Vagina (tissue), 2 donors: ENCODE measurements at regions not wholly inside any gene's neighbourhood (a gene's known extent, or its start where the extent isn't known, plus 50 kb on each side); places are given as distances from the start of the nearest gene placed in this dataset.
A peak's percentile ranks its signal among the peaks of the same experiment; 100 is the strongest.

Experiments
- DNase-seq, 2 donors: peaks; one replicate each; pipeline ENCODE4 v3.0.0-alpha.2; 2017; ENCODE audit errors: extremely low spot score in 2 of 2
- H3K27ac ChIP-seq: fragments of 200-600 bp; sonication (generic); one replicate; pipeline ENCODE4 v1.5.1; 2019
- H3K27me3 ChIP-seq: fragments of 200-600 bp; sonication (generic); one replicate; pipeline ENCODE4 v1.5.1; 2019
- H3K36me3 ChIP-seq, 2 donors: fragments of 200-600 bp; sonication (generic); one replicate each; pipeline ENCODE4 v1.5.1; 2017 to 2019
- H3K4me1 ChIP-seq: fragments of 200-600 bp; sonication (generic); one replicate; pipeline ENCODE4 v1.5.1; 2019
- H3K4me3 ChIP-seq, 2 donors: fragments of 200-600 bp; sonication (generic); 1 replicate in 1 of 2; 2 replicates in 1 of 2; pipeline ENCODE4 v1.5.1; 2016 to 2019
- H3K9me3 ChIP-seq: fragments of 200-600 bp; sonication (generic); one replicate; pipeline ENCODE4 v1.5.1; 2019
- CTCF ChIP-seq, 3 experiments: fragments of 450-650 bp in 2 of 3; fragments of 200-600 bp in 1 of 3; sonication (generic) in 1 of 3; IDR thresholded peaks; one replicate each; pipeline ENCODE4 v1.5.1; 2017 to 2019; ENCODE audit warnings: antibody characterized with exemption in 3 of 3, mild to moderate bottlenecking in 2 of 3, moderate library complexity in 2 of 3
- POLR2A ChIP-seq, 2 donors: fragments of 450-650 bp; IDR thresholded peaks; one replicate each; pipeline ENCODE4 v1.6.1; 2017; ENCODE audit warnings: antibody characterized with exemption in 2 of 2, mild to moderate bottlenecking in 2 of 2, moderate library complexity in 2 of 2
- POLR2AphosphoS5 ChIP-seq, 2 donors: sonication (generic); formaldehyde crosslinking; IDR thresholded peaks; one replicate each; pipeline ENCODE4 v1.9.0; 2017; ENCODE audit warnings: antibody characterized with exemption in 2 of 2, mild to moderate bottlenecking in 2 of 2, low read depth in 1 of 2; ENCODE audit not compliant: insufficient read depth in 1 of 2
- intact Hi-C: fragments of 100-400 bp; cut with DNase I; formaldehyde crosslinking; loops from one replicate; pipeline ENCODE4 v1.15.1; 2023

GRCh38 chr5:74288038-74288437 is 352.5 kb downstream of the ENC1 start:
- intact Hi-C loops, result no loop called here
- H3K36me3 ChIP-seq, result no peaks in the 10 kb centered on the region
- H3K27ac ChIP-seq, result peak overlapping the region; percentile 23
- no peak for DNase-seq
- no peaks in the 10 kb centered on the region for H3K27me3 ChIP-seq
- H3K4me3 ChIP-seq, result no peak overlapping the region
- H3K9me3 ChIP-seq, result no peaks in the 10 kb centered on the region
- TF ChIP-seq POLR2A (IDR thresholded peaks at IDR 0.05), result no peak
- TF ChIP-seq CTCF (IDR thresholded peaks at IDR 0.05), result no peak
- TF ChIP-seq POLR2AphosphoS5 (IDR thresholded peaks at IDR 0.05; ENCODE audit: insufficient read depth in 1 of 2, low read depth in 1 of 2), result no peak
- peaks cover 16% of the 10 kb centered on the region for H3K4me1 ChIP-seq

- intact Hi-C loops, result no loop called here
- H3K27ac ChIP-seq, result peak overlapping the region; percentile 23
- no peaks in the 10 kb centered on the region for H3K27me3 ChIP-seq
Measured at GRCh38 chr5:74286734-74287695, 353.5 kb downstream of the ENC1 start.

GRCh38 chr5:74285675-74286280 is 354.8 kb downstream of the ENC1 start:
- TF ChIP-seq POLR2AphosphoS5 (IDR thresholded peaks at IDR 0.05; ENCODE audit: insufficient read depth in 1 of 2, low read depth in 1 of 2) (no peak), POLR2A (IDR thresholded peaks at IDR 0.05) (no peak), CTCF (IDR thresholded peaks at IDR 0.05) (no peak)
- H3K4me3 ChIP-seq, result no peak overlapping the region
- no peaks in the 10 kb centered on the region for H3K9me3 ChIP-seq
- H3K27ac ChIP-seq, result no peak overlapping the region
- H3K36me3 ChIP-seq, result no peaks in the 10 kb centered on the region
- DNase-seq, result no peak
- H3K27me3 ChIP-seq, result no peaks in the 10 kb centered on the region
- intact Hi-C loops, result no loop called here
- peaks cover 13% of the 10 kb centered on the region for H3K4me1 ChIP-seq

More at GRCh38 chr5:74286734-74287695, 353.5 kb downstream of the ENC1 start:
- DNase-seq, result no peak
- Histone ChIP-seq H3K36me3 (no peaks in the 10 kb centered on the region), H3K9me3 (no peaks in the 10 kb centered on the region), H3K4me3 (no peak overlapping the region), H3K4me1 (peaks cover 16% of the 10 kb centered on the region)
- TF ChIP-seq POLR2AphosphoS5 (IDR thresholded peaks at IDR 0.05; ENCODE audit: insufficient read depth in 1 of 2, low read depth in 1 of 2), result no peak
- TF ChIP-seq CTCF (IDR thresholded peaks at IDR 0.05), result no peak
- TF ChIP-seq POLR2A (IDR thresholded peaks at IDR 0.05), result no peak

- H3K4me1 ChIP-seq, result peaks cover under 1% of the 10 kb centered on the region
- no peak for DNase-seq
- no peaks in the 10 kb centered on the region for H3K36me3 ChIP-seq
- no peak overlapping the region for H3K27ac ChIP-seq
- H3K27me3 ChIP-seq, result no peaks in the 10 kb centered on the region
- H3K4me3 ChIP-seq, result no peak overlapping the region
- TF ChIP-seq POLR2A (IDR thresholded peaks at IDR 0.05) (no peak), CTCF (IDR thresholded peaks at IDR 0.05) (no peak), POLR2AphosphoS5 (IDR thresholded peaks at IDR 0.05; ENCODE audit: insufficient read depth in 1 of 2, low read depth in 1 of 2) (no peak)
- intact Hi-C loops, result no loop called here
- H3K9me3 ChIP-seq, result no peaks in the 10 kb centered on the region
Measured at GRCh38 chr5:74282490-74282889, 358.0 kb downstream of the ENC1 start.

GRCh38 chr5:74281166-74281565 is 359.4 kb downstream of the ENC1 start:
- no peaks in the 10 kb centered on the region for H3K36me3 ChIP-seq
- no peaks in the 10 kb centered on the region for H3K4me1 ChIP-seq
- intact Hi-C loops, result no loop called here
- TF ChIP-seq CTCF (IDR thresholded peaks at IDR 0.05), result no peak
- TF ChIP-seq POLR2A (IDR thresholded peaks at IDR 0.05), result no peak
- no peak for TF ChIP-seq POLR2AphosphoS5 (IDR thresholded peaks at IDR 0.05; ENCODE audit: insufficient read depth in 1 of 2, low read depth in 1 of 2)
- H3K27me3 ChIP-seq, result no peaks in the 10 kb centered on the region
- H3K4me3 ChIP-seq, result no peak overlapping the region
- H3K27ac ChIP-seq, result no peak overlapping the region
- DNase-seq, result no peak
- no peaks in the 10 kb centered on the region for H3K9me3 ChIP-seq
